ENCODE measurements at regions not wholly inside any gene's neighbourhood (a gene's known extent, or its start where the extent isn't known, plus 50 kb on each side); places are given as distances from the start of the nearest gene placed in this dataset.

DNA sequence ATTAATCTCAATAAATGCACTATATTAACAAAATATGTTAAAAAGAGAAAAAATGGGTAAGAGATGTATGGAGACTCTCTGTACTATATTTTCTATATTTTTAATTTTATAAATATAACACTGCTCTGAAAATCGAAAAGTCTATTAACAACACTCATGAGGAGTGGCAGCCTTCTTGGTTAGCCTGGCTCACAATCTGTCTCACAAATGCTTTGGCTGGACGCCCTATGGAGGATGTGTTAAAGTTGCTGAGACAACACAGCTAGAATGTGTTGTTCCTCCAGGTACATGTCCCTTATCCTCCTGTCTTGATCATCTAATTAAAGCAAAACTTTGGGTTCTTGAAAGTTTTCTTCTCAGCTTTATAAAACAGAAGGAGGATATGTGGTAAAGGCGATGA is 396.6 kb upstream of the PCDH20 start:
- no peak overlapping the region for H3K27ac ChIP-seq
- TF ChIP-seq, protein P1, sequence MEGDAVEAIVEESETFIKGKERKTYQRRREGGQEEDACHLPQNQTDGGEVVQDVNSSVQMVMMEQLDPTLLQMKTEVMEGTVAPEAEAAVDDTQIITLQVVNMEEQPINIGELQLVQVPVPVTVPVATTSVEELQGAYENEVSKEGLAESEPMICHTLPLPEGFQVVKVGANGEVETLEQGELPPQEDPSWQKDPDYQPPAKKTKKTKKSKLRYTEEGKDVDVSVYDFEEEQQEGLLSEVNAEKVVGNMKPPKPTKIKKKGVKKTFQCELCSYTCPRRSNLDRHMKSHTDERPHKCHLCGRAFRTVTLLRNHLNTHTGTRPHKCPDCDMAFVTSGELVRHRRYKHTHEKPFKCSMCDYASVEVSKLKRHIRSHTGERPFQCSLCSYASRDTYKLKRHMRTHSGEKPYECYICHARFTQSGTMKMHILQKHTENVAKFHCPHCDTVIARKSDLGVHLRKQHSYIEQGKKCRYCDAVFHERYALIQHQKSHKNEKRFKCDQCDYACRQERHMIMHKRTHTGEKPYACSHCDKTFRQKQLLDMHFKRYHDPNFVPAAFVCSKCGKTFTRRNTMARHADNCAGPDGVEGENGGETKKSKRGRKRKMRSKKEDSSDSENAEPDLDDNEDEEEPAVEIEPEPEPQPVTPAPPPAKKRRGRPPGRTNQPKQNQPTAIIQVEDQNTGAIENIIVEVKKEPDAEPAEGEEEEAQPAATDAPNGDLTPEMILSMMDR (conservative IDR thresholded peaks at IDR 0.05), result no peak

DNA sequence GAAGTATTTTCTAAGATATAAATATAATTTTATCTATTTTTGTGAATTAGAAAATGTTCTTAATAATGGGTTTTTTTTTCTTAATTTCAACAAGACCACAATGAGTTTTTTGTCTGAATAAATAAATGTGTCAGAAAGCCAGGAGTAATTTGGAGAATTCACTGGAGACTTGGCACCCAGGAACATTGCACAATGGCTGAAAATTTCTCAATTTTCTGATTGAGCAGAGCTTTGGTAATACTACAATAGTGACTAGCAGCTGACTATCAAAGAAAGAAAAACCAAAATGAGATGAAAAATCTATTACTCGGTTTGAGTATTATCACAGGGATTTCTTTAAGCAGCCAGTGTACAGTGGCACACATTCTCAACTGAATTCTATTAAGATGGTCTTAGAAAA is 394.4 kb upstream of the PCDH20 start:
- H3K27ac ChIP-seq, result no peak overlapping the region
- TF ChIP-seq, protein P1 (conservative IDR thresholded peaks at IDR 0.05), result no peak

- no peak overlapping the region for H3K27ac ChIP-seq
- TF ChIP-seq, protein P1 (conservative IDR thresholded peaks at IDR 0.05), result no peak
Observed at GRCh38 chr13:61797397-61797796, 381.7 kb upstream of the PCDH20 start.

DNA sequence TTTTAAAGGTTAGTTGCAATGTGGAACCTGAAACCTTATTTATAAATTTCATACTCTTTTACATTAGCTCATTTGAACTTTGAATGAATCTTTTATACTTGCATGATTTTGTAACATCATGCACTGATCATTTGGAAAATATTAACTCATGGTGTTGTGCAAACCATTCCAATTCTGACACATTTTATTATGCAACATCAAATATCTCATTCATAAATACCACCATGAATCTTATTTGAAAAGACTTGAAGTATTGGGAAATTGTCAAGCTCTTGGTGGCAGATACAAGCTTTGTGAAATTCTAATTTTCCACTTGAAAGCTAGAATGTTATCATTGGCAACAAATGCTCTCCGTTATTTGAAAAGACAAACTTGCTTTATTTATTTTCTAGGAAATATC is 379.9 kb upstream of the PCDH20 start:
- no peak overlapping the region for H3K27ac ChIP-seq
- TF ChIP-seq, protein P1 (conservative IDR thresholded peaks at IDR 0.05), result no peak

DNA sequence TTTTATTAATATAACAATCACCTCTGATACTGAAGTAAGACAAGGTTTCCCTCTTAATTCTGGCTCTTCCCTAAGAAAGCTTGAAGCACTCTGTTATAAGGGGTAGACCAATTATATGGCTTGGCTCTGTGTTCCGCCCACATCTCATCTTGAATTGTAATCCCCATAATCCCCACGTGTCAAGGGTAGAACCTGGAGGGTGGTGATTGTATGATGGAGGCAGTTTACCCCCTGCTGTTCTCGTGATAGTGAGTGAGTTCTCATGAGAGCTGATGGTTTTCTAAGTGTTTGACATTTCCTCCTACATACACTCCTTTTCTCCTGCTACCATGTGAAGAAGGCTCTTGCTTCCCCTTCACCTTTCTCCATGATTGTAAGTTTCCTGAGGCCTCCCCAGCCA is 363.8 kb upstream of the PCDH20 start:
- TF ChIP-seq, protein P1 (conservative IDR thresholded peaks at IDR 0.05), result no peak
- no peak overlapping the region for H3K27ac ChIP-seq

DNA sequence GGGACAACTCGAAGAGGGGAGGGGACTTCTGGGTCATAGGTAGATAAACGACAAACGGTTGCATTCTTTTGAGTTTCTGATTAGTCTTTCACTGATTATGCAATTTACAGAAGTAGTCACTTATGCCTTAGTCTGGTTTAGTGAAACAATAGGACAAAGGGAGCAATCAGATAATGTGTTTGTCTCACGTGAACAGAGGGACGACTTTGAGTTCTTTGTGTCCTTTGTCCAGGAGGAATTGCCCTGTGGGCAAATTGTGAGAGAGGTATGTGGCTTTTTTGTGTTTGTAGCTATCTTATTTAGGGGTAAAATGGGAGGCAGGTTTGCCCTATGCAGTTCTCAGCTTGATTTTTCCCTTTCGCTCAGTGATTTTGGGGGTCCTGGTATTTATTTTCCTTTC is 362.9 kb upstream of the PCDH20 start:
- TF ChIP-seq, protein P1 (conservative IDR thresholded peaks at IDR 0.05), result no peak
- no peak overlapping the region for H3K27ac ChIP-seq

- H3K27ac ChIP-seq, result no peak overlapping the region
- TF ChIP-seq, protein P1 (conservative IDR thresholded peaks at IDR 0.05), result no peak
Observed at GRCh38 chr13:61777899-61778298, 362.2 kb upstream of the PCDH20 start.

DNA sequence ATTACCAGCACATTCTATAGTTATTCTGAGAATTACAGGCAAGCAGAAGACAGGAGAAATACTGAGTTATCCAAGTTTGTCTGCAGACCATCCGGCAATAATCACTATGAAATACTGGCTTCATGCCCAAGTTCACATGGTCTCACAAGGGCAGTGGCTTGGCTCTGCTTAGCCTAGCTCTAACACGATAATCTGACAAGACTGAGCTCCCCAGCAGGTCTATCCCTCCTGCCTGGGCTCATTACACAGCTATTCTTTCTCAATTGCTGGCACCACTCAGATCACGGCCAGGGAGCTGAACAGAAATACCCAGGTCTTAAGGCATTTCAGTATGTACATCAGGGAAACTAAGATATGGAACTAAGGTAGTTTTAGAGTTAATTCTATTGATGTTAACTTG is 361.6 kb upstream of the PCDH20 start:
- TF ChIP-seq, protein P1 (conservative IDR thresholded peaks at IDR 0.05), result no peak
- H3K27ac ChIP-seq, result no peak overlapping the region
